ENCODE measurements at regions not wholly inside any gene's neighbourhood (a gene's known extent, or its start where the extent isn't known, plus 50 kb on each side); places are given as distances from the start of the nearest gene placed in this dataset.

- no peaks in the 10 kb centered on the region for H3K4me1 ChIP-seq (ENCODE audit: control insufficient read depth, low read length)
- H3F3A ChIP-seq (ENCODE audit: control insufficient read depth, insufficient read depth), result no peaks in the 10 kb centered on the region
- H3K79me2 ChIP-seq (ENCODE audit: control insufficient read depth, low read length), result no peaks in the 10 kb centered on the region
- H3K9me3 ChIP-seq (ENCODE audit: control insufficient read depth, insufficient read depth, low read length), result no peaks in the 10 kb centered on the region
- no peak overlapping the region for H3K4me3 ChIP-seq (ENCODE audit: low read length)
- H3K36me3 ChIP-seq (ENCODE audit: control insufficient read depth, low read length), result no peaks in the 10 kb centered on the region
- no peak overlapping the region for H3K27ac ChIP-seq (ENCODE audit: low read depth, low read length)
- no peak overlapping the region for H3K4me2 ChIP-seq (ENCODE audit: low read length)
- H4K20me1 ChIP-seq (ENCODE audit: control insufficient read depth, insufficient read depth, low read depth, low read length), result no peaks in the 10 kb centered on the region
- H3K9me2 ChIP-seq (replicated peaks; ENCODE audit: control insufficient read depth, low read length), result no peaks in the 10 kb centered on the region
- no peaks in the 10 kb centered on the region for H3K27me3 ChIP-seq (ENCODE audit: control insufficient read depth, low read length)
- TF ChIP-seq EZH2phosphoT487 (IDR thresholded peaks at IDR 0.05; ENCODE audit: borderline replicate concordance, low read length) (no peak), CTCF (IDR thresholded peaks at IDR 0.05; ENCODE audit: low read depth, low read length, poor library complexity, severe bottlenecking) (no peak)
These were observed 291.6 kb upstream of the PLSCR5 start for GRCh38 chr3:146896711-146897110.

GRCh38 chr3:146895026-146895749 lies 290.0 kb upstream of the PLSCR5 start:
- Histone ChIP-seq H3K79me2 (ENCODE audit: control insufficient read depth, low read length) (no peaks in the 10 kb centered on the region), H3F3A (ENCODE audit: control insufficient read depth, insufficient read depth) (no peaks in the 10 kb centered on the region), H3K4me1 (ENCODE audit: control insufficient read depth, low read length) (no peaks in the 10 kb centered on the region), H3K4me3 (ENCODE audit: low read length) (no peak overlapping the region), H3K27me3 (ENCODE audit: control insufficient read depth, low read length) (no peaks in the 10 kb centered on the region), H3K9me3 (ENCODE audit: control insufficient read depth, insufficient read depth, low read length) (no peaks in the 10 kb centered on the region), H3K36me3 (ENCODE audit: control insufficient read depth, low read length) (no peaks in the 10 kb centered on the region), H3K4me2 (ENCODE audit: low read length) (no peak overlapping the region), H4K20me1 (ENCODE audit: control insufficient read depth, insufficient read depth, low read depth, low read length) (no peaks in the 10 kb centered on the region), H3K9me2 (replicated peaks; ENCODE audit: control insufficient read depth, low read length) (no peaks in the 10 kb centered on the region), H3K27ac (ENCODE audit: low read depth, low read length) (no peak overlapping the region)
- no peak for TF ChIP-seq CTCF (IDR thresholded peaks at IDR 0.05; ENCODE audit: low read depth, low read length, poor library complexity, severe bottlenecking)
- no peak for TF ChIP-seq EZH2phosphoT487 (IDR thresholded peaks at IDR 0.05; ENCODE audit: borderline replicate concordance, low read length)

- Histone ChIP-seq H3K4me3 (ENCODE audit: low read length) (no peak overlapping the region), H3K36me3 (ENCODE audit: control insufficient read depth, low read length) (no peaks in the 10 kb centered on the region), H3K4me1 (ENCODE audit: control insufficient read depth, low read length) (no peaks in the 10 kb centered on the region), H3F3A (ENCODE audit: control insufficient read depth, insufficient read depth) (no peaks in the 10 kb centered on the region), H3K27ac (ENCODE audit: low read depth, low read length) (no peak overlapping the region), H3K9me2 (replicated peaks; ENCODE audit: control insufficient read depth, low read length) (no peaks in the 10 kb centered on the region), H3K4me2 (ENCODE audit: low read length) (no peak overlapping the region), H3K9me3 (ENCODE audit: control insufficient read depth, insufficient read depth, low read length) (no peaks in the 10 kb centered on the region), H3K79me2 (ENCODE audit: control insufficient read depth, low read length) (no peaks in the 10 kb centered on the region), H3K27me3 (ENCODE audit: control insufficient read depth, low read length) (no peaks in the 10 kb centered on the region), H4K20me1 (ENCODE audit: control insufficient read depth, insufficient read depth, low read depth, low read length) (no peaks in the 10 kb centered on the region)
- TF ChIP-seq CTCF (IDR thresholded peaks at IDR 0.05; ENCODE audit: low read depth, low read length, poor library complexity, severe bottlenecking), result no peak
- no peak for TF ChIP-seq EZH2phosphoT487 (IDR thresholded peaks at IDR 0.05; ENCODE audit: borderline replicate concordance, low read length)
These were observed 289.3 kb upstream of the PLSCR5 start for GRCh38 chr3:146894406-146894805.

All from DOHH2 (cell line).